HG03066 (cell line): ENCODE measurements at regions not wholly inside any gene's neighbourhood (a gene's known extent, or its start where the extent isn't known, plus 50 kb on each side); places are given as distances from the start of the nearest gene placed in this dataset.

Experiments
- ATAC-seq: cut with Tn5 transposase; IDR thresholded peaks from one replicate; pipeline ENCODE4 v1.9.1; 2021; ENCODE audit warnings: low read depth; ENCODE audit not compliant: unreplicated experiment

DNA sequence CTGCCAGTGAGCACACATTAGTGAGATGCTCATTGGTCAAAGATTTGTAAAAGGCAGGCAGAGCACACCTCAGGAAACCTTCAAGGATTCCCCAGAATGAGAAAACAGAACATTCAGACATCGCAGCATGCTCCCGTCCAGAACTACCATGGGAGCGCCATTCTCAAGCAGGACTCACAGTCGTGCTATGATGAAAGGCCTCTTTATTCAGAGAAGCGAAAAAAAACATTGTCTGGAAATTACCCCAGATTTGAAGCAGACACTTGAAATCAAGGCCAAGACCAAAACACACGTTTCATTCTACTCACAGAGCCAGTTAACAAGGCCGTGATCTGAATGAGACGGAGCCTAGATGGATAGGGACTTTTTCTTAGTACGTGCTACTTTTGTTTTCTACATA, 961.8 kb upstream of the TENM3 start:
- no peak for ATAC-seq

DNA sequence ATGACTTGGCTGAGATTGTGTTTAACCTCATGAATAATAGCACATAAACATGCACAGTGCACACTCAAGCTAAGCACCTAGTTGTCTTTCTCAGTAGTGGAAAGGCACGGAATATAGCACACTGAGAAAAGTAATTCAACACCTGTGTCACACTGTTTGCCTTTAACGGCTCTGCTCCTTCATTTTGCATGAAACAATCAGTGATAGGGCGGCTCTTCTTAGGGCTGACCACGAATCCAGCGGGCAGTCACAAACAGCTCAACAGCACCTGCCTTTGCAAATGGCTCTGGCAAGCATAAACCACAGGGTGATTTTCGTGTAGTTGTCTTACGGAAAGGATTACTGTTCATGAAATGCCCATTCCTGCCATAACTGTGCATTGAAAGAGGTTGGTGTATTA, 954.0 kb upstream of the TENM3 start:
- ATAC-seq = no peak

DNA sequence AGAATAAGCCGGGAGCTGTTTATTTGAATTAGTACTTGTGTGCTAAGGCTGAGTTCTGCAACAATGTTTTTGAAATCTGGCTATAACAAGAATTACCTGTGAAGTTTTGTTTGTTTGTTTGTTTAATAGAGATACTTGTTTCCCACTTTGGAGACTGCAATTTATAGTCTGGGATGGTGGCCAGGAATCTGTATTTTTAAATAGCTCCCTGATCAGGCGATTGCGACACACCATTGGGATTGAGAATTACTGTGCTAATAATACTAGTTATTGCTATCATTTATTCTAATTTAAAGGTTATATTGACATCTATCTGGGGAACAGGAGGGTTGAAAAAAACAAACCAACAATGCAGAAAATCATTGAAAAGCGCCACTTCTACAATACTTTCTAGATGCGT, 951.6 kb upstream of the TENM3 start:
- ATAC-seq = no peak

DNA sequence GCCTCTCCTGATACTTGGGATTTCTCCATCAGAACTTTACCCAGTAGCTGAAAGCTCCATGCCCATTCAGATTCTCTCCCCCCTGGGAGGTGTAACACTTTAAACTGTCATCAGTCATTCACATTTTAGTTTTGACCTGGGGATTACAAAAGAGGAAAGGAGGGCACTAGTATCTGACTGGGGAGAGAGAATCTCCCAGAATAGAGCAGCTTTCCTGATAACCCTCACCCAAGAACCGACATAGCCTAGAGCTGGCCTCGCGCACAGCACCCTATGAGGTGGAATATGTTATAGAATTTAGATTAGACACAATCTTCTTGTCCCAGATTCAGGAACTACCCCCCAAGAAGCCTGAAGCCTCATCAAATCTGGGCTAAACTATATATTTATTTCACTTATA, 950.2 kb upstream of the TENM3 start:
- no peak for ATAC-seq

DNA sequence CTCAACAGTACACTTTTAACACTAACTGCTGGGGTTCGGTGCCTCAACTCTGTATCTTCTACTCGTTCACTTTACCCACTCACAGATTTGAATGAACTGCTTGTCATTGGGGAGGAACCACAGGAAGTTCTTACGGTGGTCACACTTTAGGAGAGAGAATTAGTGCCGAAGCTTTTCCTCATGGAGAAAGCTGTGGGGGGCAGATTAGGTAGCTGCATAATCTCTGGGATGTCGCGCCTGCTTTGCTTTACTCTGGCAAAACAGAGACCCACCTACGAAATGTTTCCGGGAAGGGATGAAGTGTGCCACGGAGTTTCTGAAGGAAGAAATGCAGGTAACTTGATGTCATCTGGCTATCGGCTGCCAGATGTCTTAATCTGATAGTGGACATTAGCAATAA, 949.7 kb upstream of the TENM3 start:
- ATAC-seq = no peak

DNA sequence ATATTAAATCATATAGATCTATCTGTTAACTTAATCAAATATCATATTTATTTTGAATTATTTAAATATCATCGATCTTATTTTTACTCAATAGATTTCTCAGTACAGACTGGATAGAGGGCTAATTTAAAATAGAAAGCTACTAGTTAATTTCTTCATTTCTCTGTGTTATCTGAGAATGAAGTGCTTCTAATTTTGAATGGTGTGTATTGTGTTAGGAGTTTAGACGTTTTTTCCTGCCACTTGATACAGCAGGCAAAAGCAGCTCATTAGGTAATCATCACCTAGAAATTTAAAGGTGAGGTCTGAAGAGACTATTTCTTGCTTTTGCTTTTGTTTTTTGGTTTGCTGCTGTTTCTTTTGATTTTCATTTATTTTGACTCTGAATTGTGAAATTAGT, 948.8 kb upstream of the TENM3 start:
- ATAC-seq = no peak

DNA sequence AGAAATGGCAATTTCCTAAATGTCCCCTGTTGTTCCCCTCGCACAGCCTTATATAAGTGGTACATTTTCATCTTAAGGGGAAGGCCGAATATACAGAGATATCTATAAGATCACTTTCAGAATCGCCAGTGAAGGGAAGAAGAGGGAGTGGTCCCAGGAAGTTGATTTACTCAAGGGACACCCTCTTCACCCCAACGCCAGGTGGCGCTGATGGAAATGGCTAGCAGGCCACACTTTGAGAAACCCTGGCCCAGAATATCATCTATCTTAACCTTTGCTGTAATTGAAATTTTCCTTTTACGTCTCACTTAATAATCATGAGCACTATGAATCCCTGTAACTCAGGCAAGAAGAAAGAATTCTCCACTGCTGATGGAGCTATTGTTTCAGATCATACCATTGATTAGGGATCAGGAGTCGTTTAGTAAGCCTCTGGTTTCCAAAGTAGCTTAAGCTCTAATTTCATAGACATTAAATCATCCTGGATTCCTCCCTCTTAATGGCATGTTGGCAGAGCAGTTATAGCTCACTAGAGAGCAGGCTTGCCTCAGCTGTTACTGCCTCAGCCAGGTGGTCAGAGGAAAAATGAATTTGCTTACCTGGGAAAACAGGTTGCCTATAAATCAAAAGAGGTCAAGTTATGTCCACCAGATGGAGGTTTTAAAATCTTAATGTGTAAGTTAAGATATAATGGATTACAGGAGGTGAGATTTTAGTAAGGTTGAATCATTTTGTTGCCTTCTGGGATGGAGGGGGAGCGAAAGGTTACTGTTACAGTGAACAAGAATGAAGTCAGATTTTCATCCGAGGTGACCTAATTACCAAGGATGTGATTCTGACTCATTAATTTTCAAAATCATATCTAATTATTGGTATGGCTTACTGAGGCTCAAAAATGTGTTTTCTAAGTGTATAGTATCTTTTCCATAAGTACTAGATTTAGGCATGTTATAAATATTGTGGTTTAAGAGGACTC, 941.2 kb upstream of the TENM3 start:
- ATAC-seq = peak; percentile 75

DNA sequence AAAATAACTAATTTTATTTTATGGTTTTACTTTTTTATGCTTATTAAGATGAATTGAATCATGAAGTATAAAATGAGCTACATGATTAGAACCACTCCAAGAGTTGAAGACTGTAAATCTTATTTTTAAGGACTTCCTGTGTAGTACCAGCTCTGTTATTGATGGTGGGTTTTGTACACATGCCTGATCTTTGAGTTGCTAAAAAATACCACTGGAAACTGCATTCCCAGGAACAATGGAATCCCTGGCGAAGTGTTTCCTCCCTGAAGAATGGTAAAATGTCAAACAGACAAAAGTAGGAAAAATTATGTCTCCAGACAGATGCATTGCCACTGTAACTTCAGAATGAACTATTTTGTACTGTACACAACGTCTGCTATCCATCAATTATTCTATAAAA, 935.4 kb upstream of the TENM3 start:
- no peak for ATAC-seq

DNA sequence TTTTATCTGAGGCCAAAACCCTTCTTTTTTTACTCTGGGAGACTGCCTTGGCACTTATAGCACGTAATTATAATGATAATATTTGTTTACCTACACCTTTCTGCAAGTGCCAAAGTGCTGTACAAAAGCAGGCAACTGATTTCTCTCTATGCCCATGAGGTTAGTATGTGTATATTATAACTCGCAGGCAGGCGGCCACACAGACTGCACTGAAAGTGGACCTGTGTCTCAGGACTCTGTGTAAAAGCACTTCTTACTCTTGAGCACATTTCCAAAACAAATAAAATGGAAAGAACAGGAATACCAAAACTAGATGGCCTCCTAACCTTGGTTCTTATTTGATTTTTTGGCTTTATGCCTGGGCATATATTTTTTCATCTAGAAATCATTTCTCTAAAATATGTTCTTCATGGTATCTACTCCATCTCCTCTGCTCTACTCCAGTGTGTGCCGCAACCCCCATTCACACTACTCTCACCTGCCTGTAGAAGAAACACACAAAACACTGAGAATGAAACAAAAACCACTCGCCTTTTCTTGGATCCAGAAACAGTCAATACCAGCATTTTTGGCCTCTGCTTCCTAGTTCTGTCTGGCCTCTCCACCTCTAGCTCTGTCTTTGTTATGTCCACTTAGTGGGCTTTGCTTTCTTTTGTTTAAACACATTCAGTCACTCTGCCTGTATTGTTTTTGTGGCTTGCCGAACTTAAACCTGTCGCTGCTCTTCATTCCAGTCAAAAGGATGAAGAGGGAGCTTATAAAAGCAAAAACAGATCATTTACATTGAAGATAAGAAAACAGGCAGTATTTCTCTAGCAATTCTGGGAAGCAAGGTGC, 934.5 kb upstream of the TENM3 start:
- ATAC-seq = no peak

DNA sequence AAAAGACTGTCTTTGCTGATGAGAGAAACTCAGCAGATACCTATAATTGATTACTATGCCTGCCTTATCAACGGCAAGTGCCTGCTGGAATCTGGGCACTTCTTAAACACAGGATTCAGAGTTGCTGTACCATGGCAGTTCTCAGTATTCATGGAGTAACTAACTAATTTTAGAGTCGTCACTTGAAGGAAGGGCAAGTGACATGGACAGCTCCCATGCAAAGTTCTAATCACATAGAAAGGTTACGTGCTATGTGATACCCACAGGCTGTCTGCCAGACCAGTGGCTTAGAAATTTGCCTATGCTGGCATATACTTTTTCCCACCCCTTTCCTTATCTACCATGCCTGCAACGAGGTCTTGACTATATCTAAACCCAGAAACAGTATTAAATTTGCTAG, 931.1 kb upstream of the TENM3 start:
- no peak for ATAC-seq

DNA sequence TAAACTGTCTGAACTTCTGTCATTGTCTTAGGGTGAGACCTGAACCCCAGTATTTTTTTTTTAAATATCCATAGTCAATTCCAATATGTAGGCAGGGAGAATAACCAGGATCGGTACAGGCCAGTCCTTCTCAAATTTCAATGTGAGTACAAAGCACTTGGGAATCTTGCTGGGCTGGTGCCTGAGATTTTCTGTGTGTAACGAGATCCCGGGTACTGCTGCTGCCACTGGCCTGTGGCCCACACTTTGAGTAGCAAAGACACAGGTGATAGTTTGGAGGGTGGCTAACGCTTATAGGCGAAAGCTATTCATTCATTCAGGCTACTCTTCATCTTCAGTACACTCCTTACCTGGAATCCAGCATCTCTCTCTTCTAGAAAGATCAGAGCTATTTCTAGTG, 923.6 kb upstream of the TENM3 start:
- ATAC-seq = no peak

DNA sequence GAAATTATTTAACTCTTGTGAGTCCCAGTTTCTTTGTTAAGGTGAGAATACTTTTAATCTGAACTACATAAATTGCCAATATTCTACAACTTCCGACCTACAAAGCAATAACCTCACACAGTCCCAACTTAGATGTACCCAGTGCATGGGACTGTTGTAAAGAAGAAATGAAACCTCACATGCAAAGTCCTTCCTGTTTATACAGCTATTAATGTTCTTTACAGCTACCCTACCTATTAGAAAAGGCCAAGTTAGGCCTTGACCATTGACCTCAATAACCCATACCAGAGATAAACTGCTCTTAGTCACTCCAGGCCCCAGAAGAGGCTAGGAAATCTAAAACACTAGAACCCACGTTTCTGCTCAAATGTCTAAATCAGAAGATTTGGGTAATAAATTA, 920.1 kb upstream of the TENM3 start:
- peak; percentile 88 for ATAC-seq

DNA sequence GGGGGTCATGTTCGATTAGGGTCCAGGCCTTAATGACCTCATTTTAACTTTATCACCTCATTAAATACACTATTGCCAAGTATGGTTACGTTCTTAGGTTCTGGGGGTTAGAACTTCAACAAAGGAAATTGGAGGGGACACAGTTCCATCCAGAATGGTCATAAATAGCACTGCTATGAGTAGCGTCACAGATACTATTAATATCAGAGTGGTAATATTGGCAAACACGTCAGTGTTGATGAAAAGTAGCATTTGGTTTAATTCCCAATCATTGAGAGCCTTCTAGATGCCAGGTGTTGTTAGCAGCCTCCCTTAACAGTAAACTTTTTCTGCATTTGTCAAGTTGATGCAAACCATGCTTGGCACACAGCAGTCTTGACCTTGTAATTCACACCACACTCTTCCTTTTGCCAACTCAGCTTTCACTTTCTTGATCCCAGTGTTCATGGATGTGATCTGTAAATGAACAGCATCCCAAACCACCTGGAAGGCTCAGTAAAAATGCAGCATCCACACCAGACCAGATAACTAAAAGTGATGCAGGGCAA, 912.5 kb upstream of the TENM3 start:
- no peak for ATAC-seq

DNA sequence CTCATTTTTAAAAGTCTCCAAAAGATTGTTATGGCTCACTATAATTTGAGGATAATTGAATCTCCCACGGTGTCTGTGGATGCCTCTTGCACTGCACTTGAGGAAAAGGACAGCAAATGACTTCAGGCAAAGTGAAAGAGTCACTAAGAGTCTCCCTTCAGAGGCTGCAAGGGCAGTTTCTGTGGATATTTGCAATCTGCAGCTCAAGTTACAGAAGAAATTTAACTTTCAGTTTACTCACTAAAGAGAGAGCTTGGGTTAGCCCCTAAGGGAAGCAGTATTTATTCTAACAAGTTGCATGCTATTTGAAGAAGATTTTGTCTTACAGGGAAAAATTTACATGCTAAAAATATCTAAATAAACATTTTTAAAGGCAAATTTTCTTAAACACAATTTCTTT, 912.0 kb upstream of the TENM3 start:
- no peak for ATAC-seq

DNA sequence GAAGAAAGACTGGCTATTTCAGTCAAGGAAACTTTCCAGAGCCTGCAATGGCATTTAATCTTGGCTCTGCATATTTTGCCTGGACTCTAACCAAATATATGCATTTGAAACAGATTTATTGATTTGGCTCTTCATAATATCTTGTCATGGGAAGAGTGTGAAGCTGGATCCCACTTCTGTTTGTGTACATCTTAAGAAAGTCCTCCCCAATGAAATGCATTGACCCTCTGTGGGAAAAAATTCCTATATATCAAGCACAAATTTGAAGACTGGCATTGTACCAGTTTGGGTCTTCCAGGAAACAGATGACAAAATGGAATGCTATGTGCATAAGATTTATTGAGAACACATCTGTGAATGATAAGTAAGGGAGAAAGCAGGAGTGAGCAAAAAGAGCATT, 897.3 kb upstream of the TENM3 start:
- ATAC-seq = no peak

DNA sequence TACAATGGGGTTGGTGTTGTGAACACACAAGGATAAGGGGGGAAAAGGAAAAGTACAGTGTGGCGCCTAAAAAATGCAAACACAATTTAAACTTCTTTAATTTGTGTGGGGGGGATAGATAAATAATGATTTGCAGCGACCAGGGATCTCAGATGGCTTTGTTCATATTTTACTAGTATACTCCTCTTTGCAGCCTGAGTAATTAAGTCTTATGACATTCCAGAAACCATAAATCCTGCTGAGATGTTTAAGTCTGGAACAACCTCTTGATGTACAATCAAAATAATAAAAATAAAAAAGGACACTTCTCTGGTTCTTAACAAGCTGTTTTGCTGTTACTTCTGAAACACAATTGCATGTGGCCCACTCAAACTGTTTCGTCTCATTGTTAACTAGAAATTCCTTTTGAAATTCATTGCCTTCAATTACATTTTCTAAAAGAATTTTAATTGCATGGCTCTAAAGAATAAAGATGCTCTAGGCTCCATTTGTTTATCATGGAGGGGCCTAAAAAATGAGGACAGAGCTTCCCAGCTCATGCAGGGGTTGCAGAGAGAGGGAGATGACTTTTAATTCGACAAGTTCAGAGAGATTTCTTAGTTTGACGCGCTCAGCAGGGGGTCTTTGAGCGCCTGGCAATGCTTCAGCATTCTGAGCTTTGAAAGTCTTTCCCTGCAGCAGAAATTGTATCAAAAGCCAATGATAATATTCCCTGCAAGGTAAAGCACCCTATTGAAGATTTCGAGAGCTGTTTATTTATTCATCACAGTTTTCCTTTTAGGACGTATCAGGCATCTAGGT, 892.4 kb upstream of the TENM3 start:
- no peak for ATAC-seq

DNA sequence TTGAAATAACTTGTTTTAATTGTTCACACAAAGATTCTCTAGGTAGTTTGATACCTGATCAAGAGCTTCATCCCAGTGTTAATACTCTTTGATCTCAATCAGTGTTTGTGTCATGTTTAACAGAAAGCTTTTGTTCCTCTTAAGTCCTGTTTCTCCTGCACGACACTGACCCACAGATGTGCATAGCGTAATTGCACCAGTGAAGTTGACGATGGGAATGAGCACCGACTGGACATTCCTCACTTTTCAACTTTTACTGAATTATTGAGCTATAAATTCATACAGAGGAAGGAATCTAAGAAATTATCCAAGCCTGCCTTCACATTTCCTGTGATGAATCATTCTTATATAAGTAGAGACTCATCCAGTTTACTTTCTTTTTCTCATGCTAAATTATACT, 878.7 kb upstream of the TENM3 start:
- ATAC-seq = no peak

DNA sequence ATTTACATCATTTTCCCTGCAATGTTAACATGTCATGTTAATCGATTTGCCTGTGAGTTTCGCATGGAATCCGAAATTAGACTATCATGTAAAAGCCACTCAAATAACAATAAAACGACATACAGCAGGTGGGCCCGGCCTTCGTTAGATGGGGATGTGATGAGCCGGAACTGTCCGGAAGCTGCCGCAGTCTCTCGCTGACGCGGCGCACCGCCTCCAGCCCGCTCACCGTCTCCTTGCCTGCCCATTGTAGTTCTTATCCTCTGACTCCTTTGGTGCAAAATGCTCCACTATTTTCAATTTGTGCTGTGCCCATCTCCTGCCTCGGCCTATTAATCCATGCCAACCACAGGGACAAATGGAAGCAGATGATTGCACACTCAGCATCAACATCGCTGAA, 877.5 kb upstream of the TENM3 start:
- ATAC-seq = no peak

DNA sequence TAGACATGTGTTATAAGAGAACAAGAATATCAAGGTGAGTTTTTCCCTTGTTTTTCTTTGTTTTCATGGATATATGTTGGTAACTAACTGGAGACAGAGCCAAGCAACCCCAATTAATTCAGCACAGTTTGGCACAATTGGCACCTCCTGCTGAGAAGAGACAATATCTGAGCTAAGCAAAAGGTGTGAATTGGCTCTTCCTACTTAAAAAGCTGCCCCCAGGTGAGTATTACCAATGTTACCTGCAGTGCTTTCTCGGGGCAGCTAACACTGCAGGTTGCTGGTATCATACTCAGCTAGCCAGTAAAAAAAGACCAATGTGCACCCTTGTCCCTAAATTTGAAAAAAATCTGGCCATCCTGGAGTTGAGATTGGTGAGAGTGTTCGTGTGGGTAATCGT, 871.2 kb upstream of the TENM3 start:
- no peak for ATAC-seq

DNA sequence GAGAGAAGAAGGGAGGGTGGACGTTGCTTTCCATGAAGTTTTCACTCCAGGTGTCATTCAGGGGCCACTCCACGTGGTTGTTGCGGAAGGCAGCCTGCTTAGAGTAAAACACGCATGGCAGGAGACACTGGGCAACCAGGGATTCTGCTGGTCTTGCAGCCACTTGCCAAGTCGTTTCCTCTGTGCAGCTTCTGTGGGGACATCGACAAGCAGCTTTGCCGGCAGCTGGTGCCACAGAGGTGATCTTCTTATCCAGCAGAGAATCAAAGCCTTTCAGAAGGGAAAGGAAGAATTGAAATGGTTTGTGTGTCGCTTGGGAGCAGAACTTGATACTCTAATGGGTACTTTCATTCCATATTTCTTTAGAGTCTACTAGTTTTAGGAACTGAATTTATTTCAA, 867.1 kb upstream of the TENM3 start:
- ATAC-seq = no peak

DNA sequence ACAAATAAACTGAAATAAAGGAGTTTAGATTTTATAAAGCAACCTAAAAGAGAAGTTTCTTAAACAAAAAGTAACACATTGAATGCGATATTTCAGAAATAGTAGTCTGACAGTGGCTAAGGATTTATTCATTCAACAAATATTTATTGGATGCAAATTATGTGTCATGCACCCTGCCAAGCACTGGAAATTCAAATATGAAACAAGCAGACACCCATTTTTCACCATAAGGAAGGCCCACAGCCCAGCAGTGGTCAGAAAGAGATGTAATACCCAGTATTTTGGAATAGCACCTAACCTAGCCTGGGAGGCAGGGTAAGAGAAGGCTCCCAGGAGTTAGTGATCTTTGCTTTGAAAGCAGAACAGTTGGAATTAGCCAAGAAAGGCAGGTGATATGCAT, 855.1 kb upstream of the TENM3 start:
- ATAC-seq = no peak
